ENCODE measurements at regions not wholly inside any gene's neighbourhood (a gene's known extent, or its start where the extent isn't known, plus 50 kb on each side); places are given as distances from the start of the nearest gene placed in this dataset.

GRCh38 chr16:85258166-85258565 is 145.9 kb upstream of the CIBAR2 start:
- DNase-seq = no peak

GRCh38 chr16:85258629-85259028 is 146.4 kb upstream of the CIBAR2 start:
- no peak for DNase-seq

- DNase-seq = no peak
Measured at GRCh38 chr16:85259115-85259831, 147.0 kb upstream of the CIBAR2 start.

- no peak for DNase-seq
Measured at GRCh38 chr16:85259832-85260167, 147.5 kb upstream of the CIBAR2 start.

DNA sequence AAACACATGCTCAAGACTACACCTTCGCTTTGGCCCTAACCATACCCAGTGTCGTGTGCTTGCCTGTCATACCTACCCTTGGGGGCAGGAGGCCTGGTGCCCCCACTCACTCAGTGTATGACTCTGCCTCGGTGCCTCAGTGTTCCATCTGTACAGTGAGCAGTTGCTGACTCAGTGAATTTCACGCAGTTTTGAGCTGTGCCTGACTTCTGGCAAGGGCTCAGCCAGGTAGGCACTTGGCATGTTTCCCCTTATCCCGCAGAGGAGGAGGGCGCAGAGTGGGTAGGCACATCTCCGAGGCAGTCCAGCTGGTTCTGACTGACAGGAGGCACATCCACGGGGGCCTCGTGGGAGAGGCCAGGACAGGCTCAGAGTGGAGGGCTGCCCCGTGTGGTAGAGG is 148.9 kb upstream of the CIBAR2 start:
- no peak for DNase-seq

DNA sequence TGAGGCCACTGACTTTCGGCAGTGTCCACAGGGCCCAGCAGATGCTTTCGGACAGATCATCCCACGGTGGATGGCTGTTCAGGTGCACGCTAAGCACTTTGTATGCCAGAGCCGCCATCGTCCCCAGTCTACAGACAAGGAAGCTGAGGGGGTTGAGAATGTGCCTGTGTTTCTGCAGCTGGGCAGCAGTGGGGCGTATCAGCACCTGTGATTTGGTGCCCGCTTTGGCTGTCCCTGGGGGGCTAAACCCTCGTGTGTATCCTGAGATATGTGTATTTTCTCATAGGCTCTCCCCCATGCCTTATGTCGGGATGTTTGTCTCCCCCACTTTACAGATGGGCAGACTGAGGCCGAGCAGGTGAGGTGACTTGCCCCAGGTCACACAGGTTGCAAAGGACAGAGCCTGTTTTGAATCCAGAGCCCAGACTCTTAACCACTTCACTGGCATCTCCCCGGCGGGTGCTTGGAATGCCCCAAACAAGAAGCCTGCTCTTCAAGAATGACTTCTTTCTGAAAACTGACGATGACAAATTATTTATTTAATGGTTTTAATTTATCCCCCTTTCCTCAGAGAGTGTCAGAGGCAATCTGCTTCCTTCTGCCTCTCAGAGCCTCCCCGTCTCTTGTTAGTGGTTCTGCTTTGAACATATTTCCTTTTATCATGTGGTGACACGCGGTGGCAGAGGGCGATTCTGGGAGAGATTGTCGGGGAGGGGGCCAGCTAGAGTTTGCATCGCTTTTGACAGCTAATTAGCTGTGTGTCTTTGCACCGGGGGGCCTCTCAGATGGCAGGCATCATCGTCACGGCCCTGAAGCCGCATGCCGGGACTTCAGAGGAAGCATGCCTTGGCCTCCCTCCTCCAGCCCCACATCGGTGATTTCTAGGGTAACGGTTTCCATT is 149.6 kb upstream of the CIBAR2 start:
- DNase-seq = no peak

GRCh38 chr16:85262558-85263238 is 150.4 kb upstream of the CIBAR2 start:
- DNase-seq = no peak

DNA sequence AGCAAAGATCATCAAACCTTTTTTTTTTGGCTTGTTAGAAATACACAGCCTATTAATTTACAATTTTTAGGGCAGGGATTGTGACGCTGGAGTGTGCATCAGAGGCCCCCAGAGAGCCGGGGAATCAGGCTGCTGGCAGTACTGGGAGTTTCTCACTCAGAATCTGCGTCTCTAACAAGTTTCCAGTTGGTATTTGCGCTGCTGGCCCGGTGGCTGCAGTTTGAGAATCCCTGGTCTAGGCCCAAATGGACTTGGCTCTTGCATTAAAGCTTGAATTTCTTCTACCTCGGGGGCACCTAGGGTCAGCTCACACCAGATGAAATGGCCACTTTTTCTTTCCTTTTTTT is 150.9 kb upstream of the CIBAR2 start:
- no peak for DNase-seq

DNA sequence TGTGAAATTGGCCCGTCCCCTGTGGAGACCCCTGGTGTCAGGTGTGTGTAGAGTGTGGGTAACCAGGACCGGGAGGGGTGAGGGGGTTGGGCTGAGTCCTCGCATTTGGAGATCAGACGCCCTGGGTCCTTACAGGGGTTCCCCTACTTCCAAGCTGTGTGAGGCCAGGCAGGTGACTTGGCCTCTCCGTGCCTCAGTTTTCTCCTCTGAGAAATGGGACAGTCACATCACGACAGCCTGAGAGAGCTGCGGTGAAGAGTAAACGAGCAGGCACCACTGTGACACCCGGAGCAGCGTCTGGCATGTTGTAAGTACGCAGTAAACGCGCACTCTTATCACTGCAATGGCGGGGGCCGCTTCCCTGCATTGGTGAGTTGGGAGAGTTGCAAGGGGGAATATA is 152.5 kb upstream of the CIBAR2 start:
- no peak for DNase-seq

- no peak for DNase-seq
Measured at GRCh38 chr16:85265161-85265784, 153.0 kb upstream of the CIBAR2 start.

- no peak for DNase-seq
Measured at GRCh38 chr16:85265810-85266209, 153.5 kb upstream of the CIBAR2 start.

- no peak for DNase-seq
Measured at GRCh38 chr16:85266857-85267256, 154.6 kb upstream of the CIBAR2 start.

GRCh38 chr16:85267414-85267945 is 155.2 kb upstream of the CIBAR2 start:
- no peak for DNase-seq

- no peak for DNase-seq
Measured at GRCh38 chr16:85269165-85269564, 156.9 kb upstream of the CIBAR2 start.

DNA sequence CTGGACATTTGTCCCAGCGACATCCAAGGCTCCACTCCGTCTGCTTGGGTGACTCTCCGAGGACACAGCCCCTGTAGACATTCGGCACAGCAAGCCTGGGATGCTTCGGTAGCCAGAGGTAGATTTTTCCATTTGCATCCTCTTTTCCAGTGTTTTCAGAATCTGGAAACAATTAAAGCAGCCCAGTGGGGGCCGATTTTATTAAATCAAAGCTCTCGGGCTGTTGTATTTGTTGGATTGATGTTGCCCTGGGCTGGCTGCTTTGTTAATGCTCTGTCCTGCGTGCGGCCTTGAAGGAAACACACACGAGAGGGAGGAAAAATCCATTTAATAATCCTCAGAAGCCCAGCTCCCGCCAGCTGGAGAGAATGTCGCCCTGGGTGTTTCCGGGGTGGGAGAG is 158.1 kb upstream of the CIBAR2 start:
- no peak for DNase-seq

DNA sequence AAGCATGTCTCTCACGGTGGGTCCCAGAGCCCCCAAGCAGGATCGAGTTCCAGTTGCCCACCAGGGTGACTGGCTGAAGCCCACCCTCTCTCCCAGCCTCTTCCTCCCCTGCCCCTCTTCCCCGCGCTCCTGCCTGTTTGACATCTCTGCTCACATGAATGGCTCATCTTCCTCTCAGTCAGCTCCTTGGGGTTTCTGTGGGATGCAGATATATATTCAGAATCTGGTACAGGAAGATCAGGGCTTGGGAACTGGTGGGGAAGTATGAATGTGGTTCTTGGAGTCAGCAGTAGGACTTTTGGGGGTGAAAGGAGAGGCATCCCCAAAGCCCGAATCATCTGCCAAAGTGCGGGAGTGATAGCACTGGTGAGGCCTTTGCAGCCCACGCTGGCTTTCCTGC is 158.9 kb upstream of the CIBAR2 start:
- DNase-seq = no peak

DNA sequence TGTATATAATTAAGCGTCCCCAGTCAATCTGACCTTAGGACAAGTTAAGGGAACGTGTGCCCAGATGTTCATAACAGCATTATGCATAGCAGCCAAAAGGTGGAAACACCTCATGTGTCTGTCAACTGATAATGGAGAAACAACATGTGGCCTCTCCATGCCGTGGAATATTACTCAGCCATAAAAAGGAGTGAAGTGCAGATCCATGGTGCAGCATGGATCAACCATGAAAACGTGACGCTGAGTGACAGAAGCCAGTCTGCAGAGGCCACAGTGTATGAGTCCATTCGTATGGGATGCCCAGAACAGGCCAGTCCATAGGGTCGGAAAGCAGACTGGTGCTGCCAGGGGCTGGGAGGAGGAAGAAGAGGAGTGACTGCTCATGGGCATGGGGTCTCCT is 161.0 kb upstream of the CIBAR2 start:
- no peak for DNase-seq

DNA sequence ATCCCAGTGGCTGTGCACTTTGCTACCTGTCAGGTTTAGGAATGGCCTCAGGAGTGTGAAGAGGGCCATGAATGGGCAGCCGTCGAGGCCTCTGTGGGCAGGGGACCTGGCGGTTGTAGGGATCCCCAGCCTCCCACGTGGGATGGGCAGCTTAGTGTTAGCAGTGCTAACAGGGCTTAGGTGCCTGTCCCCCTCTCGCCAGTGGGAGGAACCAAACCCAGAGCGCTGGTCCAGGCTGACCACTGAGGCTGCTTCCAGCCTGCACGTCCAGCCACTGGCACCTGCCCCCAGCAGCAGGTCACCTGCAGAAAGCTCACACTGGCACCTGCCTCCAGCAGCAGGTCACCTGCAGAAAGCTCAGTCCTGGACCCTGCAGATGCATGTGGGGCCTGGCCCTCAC is 162.2 kb upstream of the CIBAR2 start:
- DNase-seq = no peak

DNA sequence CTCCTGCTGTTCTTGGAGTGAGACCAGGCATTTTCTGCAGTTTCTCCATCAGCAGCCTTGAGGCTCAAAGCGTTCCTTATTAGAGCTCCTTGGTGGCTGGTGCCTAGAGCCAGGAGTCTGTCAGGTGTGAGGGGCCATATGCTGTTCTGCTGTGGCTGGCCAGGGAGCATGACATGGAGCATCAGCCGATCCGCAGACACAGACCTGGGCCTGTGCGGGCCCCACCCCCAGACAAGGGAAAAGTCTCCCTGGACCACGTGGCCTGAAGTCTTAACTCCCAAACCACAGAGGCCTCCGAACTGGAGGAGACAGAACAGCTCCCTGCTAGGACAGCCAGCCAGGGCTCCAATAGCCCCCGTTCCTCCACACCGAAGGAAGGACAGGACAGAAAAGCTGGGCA is 162.7 kb upstream of the CIBAR2 start:
- DNase-seq = no peak

DNA sequence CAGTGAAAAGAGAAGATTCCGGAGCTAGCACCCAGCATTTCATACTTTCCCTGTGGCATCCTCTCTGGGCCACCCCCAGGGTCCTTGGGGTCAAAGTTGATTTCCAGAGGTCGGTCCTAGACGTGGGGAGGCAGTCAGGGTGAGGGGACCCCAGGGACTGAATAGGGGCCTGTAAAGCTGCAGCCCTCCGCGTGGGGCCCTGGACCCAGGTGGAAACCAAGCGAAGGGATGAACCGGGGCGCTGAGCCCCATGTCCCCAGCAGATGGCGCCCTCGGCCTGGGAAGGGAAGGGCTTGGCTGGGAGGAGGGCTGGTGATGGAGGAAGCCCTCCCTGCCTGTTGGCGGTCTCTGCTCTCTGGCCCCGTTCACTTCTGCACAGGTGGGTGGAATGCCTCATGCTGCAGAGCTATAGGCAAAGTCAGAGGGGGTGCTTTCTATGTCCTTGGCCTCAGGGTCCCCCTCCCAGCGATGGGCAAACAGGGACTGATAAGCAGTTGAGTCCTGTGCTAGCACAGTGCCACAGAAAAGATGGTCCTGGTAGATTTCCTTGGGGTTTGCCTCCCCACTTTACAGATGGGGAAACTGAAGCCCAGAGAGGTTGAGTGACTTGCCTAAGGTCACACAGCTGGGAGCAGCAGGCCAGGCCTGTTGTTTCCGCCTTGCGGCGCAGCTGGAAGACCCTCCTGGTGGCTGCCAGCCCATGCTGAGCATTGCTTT is 163.4 kb upstream of the CIBAR2 start:
- DNase-seq = peak; percentile 66

GRCh38 chr16:85276258-85276657 is 164.0 kb upstream of the CIBAR2 start:
- no peak for DNase-seq

GRCh38 chr16:85276721-85277120 is 164.4 kb upstream of the CIBAR2 start:
- DNase-seq = no peak

- DNase-seq = no peak
Measured at GRCh38 chr16:85278839-85279238, 166.6 kb upstream of the CIBAR2 start.
